Stimulated activated CD4-positive, alpha-beta T cell treated with anti-CD3 and anti-CD28 coated beads, Interleukin-12 subunit alpha, Interleukin-12 subunit beta, amount 100 ng/mL, for 48 hours (primary cell): ENCODE measurements at regions not wholly inside any gene's neighbourhood (a gene's known extent, or its start where the extent isn't known, plus 50 kb on each side); places are given as distances from the start of the nearest gene placed in this dataset.

Source experiments
- DNase-seq, 3 donors: peaks; one replicate each; pipeline ENCODE4 v3.0.0-alpha.2; 2020; ENCODE audit warnings: low read depth in 2 of 3, low spot score in 1 of 3

- no peak for DNase-seq
Observed at GRCh38 chr21:14734833-14735232, 188.7 kb upstream of the SAMSN1 start.

- DNase-seq = no peak
Observed at GRCh38 chr21:14734191-14734590, 188.1 kb upstream of the SAMSN1 start.

- DNase-seq = no peak
Observed at GRCh38 chr21:14725219-14725618, 179.1 kb upstream of the SAMSN1 start.

GRCh38 chr21:14722841-14723483 is 176.8 kb upstream of the SAMSN1 start:
- DNase-seq = no peak

GRCh38 chr21:14720237-14720636 is 174.1 kb upstream of the SAMSN1 start:
- no peak for DNase-seq

GRCh38 chr21:14718951-14719350 is 172.8 kb upstream of the SAMSN1 start:
- no peak for DNase-seq

GRCh38 chr21:14716761-14717396 is 170.8 kb upstream of the SAMSN1 start:
- DNase-seq = no peak

- no peak for DNase-seq
Observed at GRCh38 chr21:14713109-14713508, 167.0 kb upstream of the SAMSN1 start.

GRCh38 chr21:14712121-14712715 is 166.1 kb upstream of the SAMSN1 start:
- no peak for DNase-seq

GRCh38 chr21:14711287-14711686 is 165.2 kb upstream of the SAMSN1 start:
- DNase-seq = no peak

- DNase-seq = no peak
Observed at GRCh38 chr21:14707511-14708020, 161.5 kb upstream of the SAMSN1 start.

- DNase-seq = no peak
Observed at GRCh38 chr21:14706712-14707510, 160.8 kb upstream of the SAMSN1 start.

GRCh38 chr21:14699433-14700407 is 153.6 kb upstream of the SAMSN1 start:
- no peak for DNase-seq

GRCh38 chr21:14697769-14698168 is 151.7 kb upstream of the SAMSN1 start:
- DNase-seq = no peak

- no peak for DNase-seq
Observed at GRCh38 chr21:14694817-14695216, 148.7 kb upstream of the SAMSN1 start.

- DNase-seq = no peak
Observed at GRCh38 chr21:14693997-14694396, 147.9 kb upstream of the SAMSN1 start.

GRCh38 chr21:14691914-14692313 is 145.8 kb upstream of the SAMSN1 start:
- DNase-seq = no peak

GRCh38 chr21:14690886-14691285 is 144.8 kb upstream of the SAMSN1 start:
- DNase-seq = no peak

- no peak for DNase-seq
Observed at GRCh38 chr21:14688936-14689335, 142.8 kb upstream of the SAMSN1 start.

GRCh38 chr21:14688412-14688811 is 142.3 kb upstream of the SAMSN1 start:
- DNase-seq = no peak

GRCh38 chr21:14687268-14687625 is 141.1 kb upstream of the SAMSN1 start:
- no peak for DNase-seq
